8988T (cell line): ENCODE measurements at regions not wholly inside any gene's neighbourhood (a gene's known extent, or its start where the extent isn't known, plus 50 kb on each side); places are given as distances from the start of the nearest gene placed in this dataset.

Source experiments
- DNase-seq: peaks from one replicate; pipeline ENCODE4 v3.0.0; 2011

GRCh38 chr7:156173346-156173745 lies 361.1 kb upstream of the SHH start:
- DNase-seq: no peak

GRCh38 chr7:156172638-156173037 lies 360.4 kb upstream of the SHH start:
- no peak for DNase-seq

- DNase-seq: no peak
Observed at GRCh38 chr7:156169474-156170370, 357.5 kb upstream of the SHH start.

GRCh38 chr7:156168434-156168833 lies 356.2 kb upstream of the SHH start:
- no peak for DNase-seq

- no peak for DNase-seq
Observed at GRCh38 chr7:156167987-156168386, 355.7 kb upstream of the SHH start.

GRCh38 chr7:156167417-156167807 lies 355.1 kb upstream of the SHH start:
- no peak for DNase-seq

- DNase-seq: no peak
Observed at GRCh38 chr7:156166692-156167416, 354.6 kb upstream of the SHH start.

- no peak for DNase-seq
Observed at GRCh38 chr7:156163747-156164146, 351.5 kb upstream of the SHH start.

GRCh38 chr7:156162451-156162850 lies 350.2 kb upstream of the SHH start:
- no peak for DNase-seq

- DNase-seq: no peak
Observed at GRCh38 chr7:156160811-156161210, 348.5 kb upstream of the SHH start.

GRCh38 chr7:156158693-156159092 lies 346.4 kb upstream of the SHH start:
- DNase-seq: no peak

GRCh38 chr7:156158213-156158612 lies 345.9 kb upstream of the SHH start:
- DNase-seq: no peak

GRCh38 chr7:156157409-156158012 lies 345.2 kb upstream of the SHH start:
- no peak for DNase-seq

- peak; percentile 51 for DNase-seq
Observed at GRCh38 chr7:156156734-156157408, 344.6 kb upstream of the SHH start.

- no peak for DNase-seq
Observed at GRCh38 chr7:156155988-156156733, 343.9 kb upstream of the SHH start.

- no peak for DNase-seq
Observed at GRCh38 chr7:156153590-156153989, 341.3 kb upstream of the SHH start.

GRCh38 chr7:156152390-156152789 lies 340.1 kb upstream of the SHH start:
- DNase-seq: no peak

GRCh38 chr7:156151658-156152057 lies 339.4 kb upstream of the SHH start:
- DNase-seq: no peak

GRCh38 chr7:156151078-156151477 lies 338.8 kb upstream of the SHH start:
- no peak for DNase-seq

- DNase-seq: no peak
Observed at GRCh38 chr7:156148995-156149394, 336.7 kb upstream of the SHH start.

GRCh38 chr7:156148547-156148946 lies 336.3 kb upstream of the SHH start:
- DNase-seq: no peak

- no peak for DNase-seq
Observed at GRCh38 chr7:156147756-156148504, 335.7 kb upstream of the SHH start.
